ENCODE measurements at regions not wholly inside any gene's neighbourhood (a gene's known extent, or its start where the extent isn't known, plus 50 kb on each side); places are given as distances from the start of the nearest gene placed in this dataset.
A peak's percentile ranks its signal among the peaks of the same experiment; 100 is the strongest.

DNA sequence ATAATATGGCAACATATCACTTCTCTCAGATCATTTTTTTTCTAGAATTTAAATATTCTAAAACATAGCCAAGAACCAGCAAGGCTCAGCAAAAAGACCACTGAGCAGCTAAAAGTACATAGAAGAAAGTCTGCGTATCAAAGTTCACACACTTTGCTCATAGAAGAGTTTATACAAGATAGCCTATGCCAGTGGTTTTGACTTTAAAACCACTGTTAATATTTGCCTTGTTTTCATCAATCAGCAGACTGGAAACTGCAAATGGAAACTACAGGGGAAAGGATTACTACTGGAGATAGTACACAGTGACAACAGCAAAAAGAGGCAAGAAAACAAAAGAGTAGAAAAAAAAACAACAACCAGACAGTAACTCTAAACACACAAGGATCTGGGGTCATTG lies 483.3 kb downstream of the ZSWIM6 start:
- Histone ChIP-seq H3K9me3 (ENCODE audit: control insufficient read depth in 2 of 3, insufficient read depth in 1 of 3, low read length in 3 of 3) (no peaks in the 10 kb centered on the region), H3K36me3 (ENCODE audit: control insufficient read depth in 2 of 3, insufficient read depth in 3 of 3, low read length in 3 of 3) (no peaks in the 10 kb centered on the region), H3K27me3 (ENCODE audit: control insufficient read depth, insufficient read depth, low read length) (no peaks in the 10 kb centered on the region), H3K9ac (ENCODE audit: low read length in 3 of 3) (no peak overlapping the region), H3K27ac (ENCODE audit: low read depth in 2 of 2, low read length in 2 of 2) (no peak overlapping the region), H3K4me1 (ENCODE audit: control insufficient read depth in 2 of 3, insufficient read depth in 2 of 3, low read depth in 1 of 3, low read length in 3 of 3) (peaks cover 0 to 17% (median 5%) of the 10 kb centered on the region in 3 donors), H3K4me3 (ENCODE audit: low read length in 3 of 3) (no peak overlapping the region)
- FAIRE-seq, result peak; percentile 70
- TF ChIP-seq, protein P1, sequence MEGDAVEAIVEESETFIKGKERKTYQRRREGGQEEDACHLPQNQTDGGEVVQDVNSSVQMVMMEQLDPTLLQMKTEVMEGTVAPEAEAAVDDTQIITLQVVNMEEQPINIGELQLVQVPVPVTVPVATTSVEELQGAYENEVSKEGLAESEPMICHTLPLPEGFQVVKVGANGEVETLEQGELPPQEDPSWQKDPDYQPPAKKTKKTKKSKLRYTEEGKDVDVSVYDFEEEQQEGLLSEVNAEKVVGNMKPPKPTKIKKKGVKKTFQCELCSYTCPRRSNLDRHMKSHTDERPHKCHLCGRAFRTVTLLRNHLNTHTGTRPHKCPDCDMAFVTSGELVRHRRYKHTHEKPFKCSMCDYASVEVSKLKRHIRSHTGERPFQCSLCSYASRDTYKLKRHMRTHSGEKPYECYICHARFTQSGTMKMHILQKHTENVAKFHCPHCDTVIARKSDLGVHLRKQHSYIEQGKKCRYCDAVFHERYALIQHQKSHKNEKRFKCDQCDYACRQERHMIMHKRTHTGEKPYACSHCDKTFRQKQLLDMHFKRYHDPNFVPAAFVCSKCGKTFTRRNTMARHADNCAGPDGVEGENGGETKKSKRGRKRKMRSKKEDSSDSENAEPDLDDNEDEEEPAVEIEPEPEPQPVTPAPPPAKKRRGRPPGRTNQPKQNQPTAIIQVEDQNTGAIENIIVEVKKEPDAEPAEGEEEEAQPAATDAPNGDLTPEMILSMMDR (IDR thresholded peaks at IDR 0.05; ENCODE audit: borderline replicate concordance, extremely low read depth, insufficient read depth), result no peak
- DNase-seq, result peak in 1 of 5 donors; percentile 16
- intact Hi-C loops (cut with DNase I), result no loop called here

DNA sequence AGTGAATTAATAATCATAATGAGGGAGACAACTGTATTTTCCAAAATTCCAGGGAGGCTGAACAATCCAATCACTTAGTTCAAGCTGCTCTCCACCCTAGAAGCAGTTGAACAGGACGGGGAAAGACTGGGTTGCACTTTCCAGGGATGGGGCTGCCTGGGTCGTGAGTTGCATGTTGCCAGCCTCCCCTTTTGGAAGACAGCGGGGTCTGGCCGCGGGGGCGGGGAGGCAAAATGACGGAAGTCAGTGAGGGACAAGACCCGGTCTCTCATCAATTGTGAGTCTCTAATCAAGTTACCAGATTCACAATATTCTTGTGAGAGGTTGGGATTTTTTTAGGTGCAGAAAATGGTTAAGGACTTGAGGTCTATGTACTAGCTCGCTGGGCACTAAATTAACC lies 484.1 kb downstream of the ZSWIM6 start:
- H3K4me1 ChIP-seq (ENCODE audit: control insufficient read depth in 2 of 3, insufficient read depth in 2 of 3, low read depth in 1 of 3, low read length in 3 of 3), result peaks cover 0 to 17% (median 5%) of the 10 kb centered on the region in 3 donors
- TF ChIP-seq, protein P1 (IDR thresholded peaks at IDR 0.05; ENCODE audit: borderline replicate concordance, extremely low read depth, insufficient read depth), result no peak
- H3K27me3 ChIP-seq (ENCODE audit: control insufficient read depth, insufficient read depth, low read length), result no peaks in the 10 kb centered on the region
- no peaks in the 10 kb centered on the region for H3K36me3 ChIP-seq (ENCODE audit: control insufficient read depth in 2 of 3, insufficient read depth in 3 of 3, low read length in 3 of 3)
- intact Hi-C loops (cut with DNase I), result no loop called here
- H3K27ac ChIP-seq (ENCODE audit: low read depth in 2 of 2, low read length in 2 of 2), result no peak overlapping the region
- no peak overlapping the region for H3K9ac ChIP-seq (ENCODE audit: low read length in 3 of 3)
- H3K4me3 ChIP-seq (ENCODE audit: low read length in 3 of 3), result no peak overlapping the region
- H3K9me3 ChIP-seq (ENCODE audit: control insufficient read depth in 2 of 3, insufficient read depth in 1 of 3, low read length in 3 of 3), result no peaks in the 10 kb centered on the region
- DNase-seq, result no peak
- no peak for FAIRE-seq

DNA sequence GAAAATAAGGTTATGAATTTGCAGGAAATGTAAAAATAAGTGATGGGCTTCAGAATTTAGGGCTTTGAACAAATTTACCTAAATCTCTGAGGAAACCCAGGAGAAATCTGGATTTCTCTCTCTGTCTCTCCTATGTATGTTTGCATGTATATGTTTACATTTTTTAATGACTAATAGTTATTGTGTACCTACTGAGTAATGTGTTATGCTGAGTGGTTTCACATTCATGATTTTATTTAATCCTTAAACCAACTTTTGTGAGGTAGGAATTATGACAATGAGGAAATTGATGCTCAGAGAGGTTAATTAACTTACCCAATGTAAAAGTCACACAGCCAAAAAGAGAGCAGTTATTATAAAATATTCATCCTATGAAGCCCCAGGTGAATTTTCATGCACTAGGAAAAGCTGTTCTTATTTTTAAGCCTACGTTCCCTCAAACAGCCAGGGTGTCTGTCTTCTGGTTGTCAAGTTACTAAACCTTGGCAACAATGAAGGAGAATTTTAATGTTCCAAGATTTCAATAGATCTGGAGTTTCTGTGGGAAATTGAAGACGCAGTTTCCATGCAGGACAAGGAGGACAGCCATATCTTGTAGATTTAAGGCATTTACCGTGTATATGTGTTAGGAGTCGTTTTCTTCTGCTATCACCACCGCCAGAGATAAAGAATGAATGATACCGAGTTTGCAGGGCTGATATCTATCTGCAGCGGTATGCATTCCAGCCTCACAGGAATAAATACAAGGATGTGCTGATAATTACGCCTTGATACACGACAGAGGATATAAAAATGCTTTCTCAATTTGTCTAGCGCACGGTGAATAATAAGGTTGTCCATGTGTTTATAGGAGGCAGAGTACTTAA lies 484.8 kb downstream of the ZSWIM6 start:
- TF ChIP-seq, protein P1 (IDR thresholded peaks at IDR 0.05; ENCODE audit: borderline replicate concordance, extremely low read depth, insufficient read depth), result no peak
- peaks cover 0 to 17% (median 5%) of the 10 kb centered on the region in 3 donors for H3K4me1 ChIP-seq (ENCODE audit: control insufficient read depth in 2 of 3, insufficient read depth in 2 of 3, low read depth in 1 of 3, low read length in 3 of 3)
- no peak overlapping the region for H3K4me3 ChIP-seq (ENCODE audit: low read length in 3 of 3)
- H3K27ac ChIP-seq (ENCODE audit: low read depth in 2 of 2, low read length in 2 of 2), result no peak overlapping the region
- intact Hi-C loops (cut with DNase I), result no loop called here
- H3K9me3 ChIP-seq (ENCODE audit: control insufficient read depth in 2 of 3, insufficient read depth in 1 of 3, low read length in 3 of 3), result no peaks in the 10 kb centered on the region
- no peaks in the 10 kb centered on the region for H3K36me3 ChIP-seq (ENCODE audit: control insufficient read depth in 2 of 3, insufficient read depth in 3 of 3, low read length in 3 of 3)
- DNase-seq, result no peak
- H3K27me3 ChIP-seq (ENCODE audit: control insufficient read depth, insufficient read depth, low read length), result no peaks in the 10 kb centered on the region
- H3K9ac ChIP-seq (ENCODE audit: low read length in 3 of 3), result no peak overlapping the region
- no peak for FAIRE-seq

Measured in kidney (tissue), 13 donors.